GM12878 (cell line): ENCODE measurements at regions not wholly inside any gene's neighbourhood (a gene's known extent, or its start where the extent isn't known, plus 50 kb on each side); places are given as distances from the start of the nearest gene placed in this dataset.

Source experiments
- CREB1 ChIP-seq: IDR thresholded peaks from 2 replicates; pipeline ENCODE4 v1.6.1; 2012; ENCODE audit warnings: low read depth, mild to moderate bottlenecking, inconsistent platforms
- JUNB ChIP-seq: IDR thresholded peaks from 2 replicates; pipeline ENCODE4 v1.6.1; 2016; ENCODE audit warnings: antibody characterized with exemption, mild to moderate bottlenecking
- POLR2AphosphoS5 ChIP-seq: IDR thresholded peaks from 2 replicates; pipeline ENCODE4 v1.6.1; 2011; ENCODE audit warnings: mild to moderate bottlenecking, low read length, inconsistent platforms
- SIX5 ChIP-seq: IDR thresholded peaks from 2 replicates; pipeline ENCODE4 v1.6.1; 2011; ENCODE audit warnings: mild to moderate bottlenecking, low read depth, low read length, moderate library complexity; ENCODE audit not compliant: severe bottlenecking
- SRF ChIP-seq, 2 experiments: IDR thresholded peaks; 2 replicates each; pipeline ENCODE4 v1.6.1; 2011; ENCODE audit warnings: low read depth in 2 of 2, low read length in 2 of 2, mild to moderate bottlenecking in 1 of 2, moderate library complexity in 1 of 2
- TARDBP ChIP-seq: IDR thresholded peaks from 2 replicates; pipeline ENCODE4 v1.6.1; 2016; ENCODE audit warnings: borderline replicate concordance
- TF ChIP-seq, protein P1 (sequence below): fragments of 450-650 bp; IDR thresholded peaks from 2 replicates; pipeline ENCODE4 v1.6.1; 2017; ENCODE audit warnings: mild to moderate bottlenecking, moderate library complexity
- TF ChIP-seq, protein P2 (sequence below), 3 experiments: IDR thresholded peaks in 2 of 3; conservative IDR thresholded peaks in 1 of 3; 2 replicates each; pipeline ENCODE4 v1.5.1; 2011; ENCODE audit warnings: low read depth in 3 of 3, low read length in 3 of 3, mild to moderate bottlenecking in 3 of 3, control low read depth in 2 of 3, moderate library complexity in 2 of 3, inconsistent platforms in 1 of 3, mixed read lengths in 1 of 3; ENCODE audit not compliant: control insufficient read depth in 2 of 3, insufficient read depth in 1 of 3; ENCODE audit errors: extremely low read depth in 1 of 3

DNA sequence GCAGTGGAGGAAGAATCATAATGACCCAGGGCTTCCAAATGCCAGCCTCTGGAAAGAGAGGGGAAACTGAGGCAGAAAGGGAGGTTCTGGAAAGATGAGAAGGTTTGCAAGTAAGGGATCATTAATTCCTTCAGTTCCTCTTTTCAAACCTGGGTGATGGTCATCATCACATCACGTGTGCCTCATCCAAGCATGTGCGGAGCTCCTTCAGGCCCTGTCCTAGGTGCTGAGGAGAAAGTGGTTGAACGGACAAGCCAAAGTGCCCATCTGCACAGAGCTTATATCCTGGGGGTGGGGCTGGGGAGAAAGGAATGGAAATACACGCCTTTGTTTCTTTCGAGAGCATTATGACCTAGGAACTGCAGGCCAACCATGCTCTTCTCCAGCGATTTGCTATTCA is 60.2 kb upstream of the AFF3 start:
- TF ChIP-seq CREB1 (no peak), POLR2AphosphoS5 (no peak), SRF (IDR thresholded peaks at IDR 0.05; ENCODE audit: low read depth in 2 of 2, low read length in 2 of 2) (no peak), JUNB (no peak), SIX5 (no peak), TARDBP (no peak)
- TF ChIP-seq, protein P1, sequence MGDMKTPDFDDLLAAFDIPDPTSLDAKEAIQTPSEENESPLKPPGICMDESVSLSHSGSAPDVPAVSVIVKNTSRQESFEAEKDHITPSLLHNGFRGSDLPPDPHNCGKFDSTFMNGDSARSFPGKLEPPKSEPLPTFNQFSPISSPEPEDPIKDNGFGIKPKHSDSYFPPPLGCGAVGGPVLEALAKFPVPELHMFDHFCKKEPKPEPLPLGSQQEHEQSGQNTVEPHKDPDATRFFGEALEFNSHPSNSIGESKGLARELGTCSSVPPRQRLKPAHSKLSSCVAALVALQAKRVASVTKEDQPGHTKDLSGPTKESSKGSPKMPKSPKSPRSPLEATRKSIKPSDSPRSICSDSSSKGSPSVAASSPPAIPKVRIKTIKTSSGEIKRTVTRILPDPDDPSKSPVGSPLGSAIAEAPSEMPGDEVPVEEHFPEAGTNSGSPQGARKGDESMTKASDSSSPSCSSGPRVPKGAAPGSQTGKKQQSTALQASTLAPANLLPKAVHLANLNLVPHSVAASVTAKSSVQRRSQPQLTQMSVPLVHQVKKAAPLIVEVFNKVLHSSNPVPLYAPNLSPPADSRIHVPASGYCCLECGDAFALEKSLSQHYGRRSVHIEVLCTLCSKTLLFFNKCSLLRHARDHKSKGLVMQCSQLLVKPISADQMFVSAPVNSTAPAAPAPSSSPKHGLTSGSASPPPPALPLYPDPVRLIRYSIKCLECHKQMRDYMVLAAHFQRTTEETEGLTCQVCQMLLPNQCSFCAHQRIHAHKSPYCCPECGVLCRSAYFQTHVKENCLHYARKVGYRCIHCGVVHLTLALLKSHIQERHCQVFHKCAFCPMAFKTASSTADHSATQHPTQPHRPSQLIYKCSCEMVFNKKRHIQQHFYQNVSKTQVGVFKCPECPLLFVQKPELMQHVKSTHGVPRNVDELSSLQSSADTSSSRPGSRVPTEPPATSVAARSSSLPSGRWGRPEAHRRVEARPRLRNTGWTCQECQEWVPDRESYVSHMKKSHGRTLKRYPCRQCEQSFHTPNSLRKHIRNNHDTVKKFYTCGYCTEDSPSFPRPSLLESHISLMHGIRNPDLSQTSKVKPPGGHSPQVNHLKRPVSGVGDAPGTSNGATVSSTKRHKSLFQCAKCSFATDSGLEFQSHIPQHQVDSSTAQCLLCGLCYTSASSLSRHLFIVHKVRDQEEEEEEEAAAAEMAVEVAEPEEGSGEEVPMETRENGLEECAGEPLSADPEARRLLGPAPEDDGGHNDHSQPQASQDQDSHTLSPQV: no peak
- TF ChIP-seq, protein P2, sequence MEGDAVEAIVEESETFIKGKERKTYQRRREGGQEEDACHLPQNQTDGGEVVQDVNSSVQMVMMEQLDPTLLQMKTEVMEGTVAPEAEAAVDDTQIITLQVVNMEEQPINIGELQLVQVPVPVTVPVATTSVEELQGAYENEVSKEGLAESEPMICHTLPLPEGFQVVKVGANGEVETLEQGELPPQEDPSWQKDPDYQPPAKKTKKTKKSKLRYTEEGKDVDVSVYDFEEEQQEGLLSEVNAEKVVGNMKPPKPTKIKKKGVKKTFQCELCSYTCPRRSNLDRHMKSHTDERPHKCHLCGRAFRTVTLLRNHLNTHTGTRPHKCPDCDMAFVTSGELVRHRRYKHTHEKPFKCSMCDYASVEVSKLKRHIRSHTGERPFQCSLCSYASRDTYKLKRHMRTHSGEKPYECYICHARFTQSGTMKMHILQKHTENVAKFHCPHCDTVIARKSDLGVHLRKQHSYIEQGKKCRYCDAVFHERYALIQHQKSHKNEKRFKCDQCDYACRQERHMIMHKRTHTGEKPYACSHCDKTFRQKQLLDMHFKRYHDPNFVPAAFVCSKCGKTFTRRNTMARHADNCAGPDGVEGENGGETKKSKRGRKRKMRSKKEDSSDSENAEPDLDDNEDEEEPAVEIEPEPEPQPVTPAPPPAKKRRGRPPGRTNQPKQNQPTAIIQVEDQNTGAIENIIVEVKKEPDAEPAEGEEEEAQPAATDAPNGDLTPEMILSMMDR (IDR thresholded peaks at IDR 0.05 in 2 of 3, conservative IDR thresholded peaks at IDR 0.05 in 1 of 3; ENCODE audit: control insufficient read depth in 2 of 3, extremely low read depth in 1 of 3, insufficient read depth in 1 of 3, low read depth in 3 of 3, low read length in 3 of 3): no peak
